ENCODE measurements at regions not wholly inside any gene's neighbourhood (a gene's known extent, or its start where the extent isn't known, plus 50 kb on each side); places are given as distances from the start of the nearest gene placed in this dataset.
"Not testable (repeated sequence)": the region's sequence is repeated elsewhere in the genome, so short reads cannot be mapped to it uniquely, and the experiment has no call there.

GRCh38 chr3:34140616-34141015 lies 342.2 kb downstream of the PDCD6IP start:
- Mint-ChIP-seq H3K27ac (no peak overlapping the region), H3K4me1 (no peaks in the 10 kb centered on the region), H3K4me3 (no peak overlapping the region), H3K36me3 (no peaks in the 10 kb centered on the region), H3K9me3 (peaks cover 5% of the 10 kb centered on the region)
- no peak for ATAC-seq
- DNase-seq (ENCODE audit: low spot score in 2 of 2), result no peak

GRCh38 chr3:34141841-34142337 lies 343.5 kb downstream of the PDCD6IP start:
- ATAC-seq (no peak), DNase-seq (ENCODE audit: low spot score in 2 of 2) (no peak)
- Mint-ChIP-seq H3K4me1 (no peaks in the 10 kb centered on the region), H3K4me3 (no peak overlapping the region), H3K27ac (no peak overlapping the region), H3K36me3 (no peaks in the 10 kb centered on the region), H3K9me3 (peaks cover 5% of the 10 kb centered on the region)

- Mint-ChIP-seq H3K9me3 (no peaks in the 10 kb centered on the region), H3K4me1 (no peaks in the 10 kb centered on the region), H3K36me3 (no peaks in the 10 kb centered on the region), H3K27ac (no peak overlapping the region), H3K4me3 (no peak overlapping the region)
- DNase-seq (ENCODE audit: low spot score in 2 of 2), result no peak
- ATAC-seq, result no peak
These were observed 347.4 kb downstream of the PDCD6IP start for GRCh38 chr3:34145796-34146195.

- Mint-ChIP-seq H3K4me1 (no peaks in the 10 kb centered on the region), H3K36me3 (no peaks in the 10 kb centered on the region), H3K4me3 (no peak overlapping the region), H3K27ac (no peak overlapping the region), H3K9me3 (no peaks in the 10 kb centered on the region)
- DNase-seq (ENCODE audit: low spot score in 2 of 2) (no peak), ATAC-seq (no peak)
These were observed 348.2 kb downstream of the PDCD6IP start for GRCh38 chr3:34146596-34146995.

GRCh38 chr3:34150992-34151391 lies 352.6 kb downstream of the PDCD6IP start:
- no peak for DNase-seq (ENCODE audit: low spot score in 2 of 2)

GRCh38 chr3:34152656-34153055 lies 354.2 kb downstream of the PDCD6IP start:
- Mint-ChIP-seq H3K9me3 (no peaks in the 10 kb centered on the region), H3K27ac (no peak overlapping the region), H3K36me3 (no peaks in the 10 kb centered on the region), H3K4me1 (no peaks in the 10 kb centered on the region), H3K4me3 (no peak overlapping the region)
- ATAC-seq (no peak), DNase-seq (ENCODE audit: low spot score in 2 of 2) (no peak)

More at GRCh38 chr3:34150992-34151391, 352.6 kb downstream of the PDCD6IP start:
- Mint-ChIP-seq H3K4me1 (no peaks in the 10 kb centered on the region), H3K27ac (no peak overlapping the region), H3K4me3 (no peak overlapping the region), H3K36me3 (no peaks in the 10 kb centered on the region), H3K9me3 (no peaks in the 10 kb centered on the region)
- no peak for ATAC-seq

GRCh38 chr3:34155108-34155507 lies 356.7 kb downstream of the PDCD6IP start:
- Mint-ChIP-seq H3K9me3 (no peaks in the 10 kb centered on the region), H3K4me1 (no peaks in the 10 kb centered on the region), H3K4me3 (no peak overlapping the region), H3K27ac (no peak overlapping the region), H3K36me3 (no peaks in the 10 kb centered on the region)
- ATAC-seq (no peak), DNase-seq (ENCODE audit: low spot score in 2 of 2) (no peak)

- no peak for ATAC-seq
- no peak for DNase-seq (ENCODE audit: low spot score in 2 of 2)
- no peak overlapping the region for H3K27ac Mint-ChIP-seq
- no peak overlapping the region for H3K4me3 Mint-ChIP-seq
- H3K4me1 Mint-ChIP-seq, result no peaks in the 10 kb centered on the region
- H3K9me3 Mint-ChIP-seq, result no peaks in the 10 kb centered on the region
- H3K36me3 Mint-ChIP-seq, result no peaks in the 10 kb centered on the region
These were observed 357.2 kb downstream of the PDCD6IP start for GRCh38 chr3:34155666-34156065.

GRCh38 chr3:34157491-34157890 lies 359.1 kb downstream of the PDCD6IP start:
- Mint-ChIP-seq H3K4me3 (no peak overlapping the region), H3K36me3 (no peaks in the 10 kb centered on the region), H3K4me1 (no peaks in the 10 kb centered on the region), H3K9me3 (no peaks in the 10 kb centered on the region), H3K27ac (no peak overlapping the region)
- no peak for DNase-seq (ENCODE audit: low spot score in 2 of 2)
- ATAC-seq, result no peak

- no peak for ATAC-seq
- no peak overlapping the region for H3K4me3 Mint-ChIP-seq
- H3K9me3 Mint-ChIP-seq, result no peaks in the 10 kb centered on the region
- no peak overlapping the region for H3K27ac Mint-ChIP-seq
- H3K36me3 Mint-ChIP-seq, result no peaks in the 10 kb centered on the region
- DNase-seq (ENCODE audit: low spot score in 2 of 2), result no peak
- H3K4me1 Mint-ChIP-seq, result no peaks in the 10 kb centered on the region
These were observed 361.4 kb downstream of the PDCD6IP start for GRCh38 chr3:34159613-34160420.

GRCh38 chr3:34169636-34170035 lies 371.2 kb downstream of the PDCD6IP start:
- H3K4me1 Mint-ChIP-seq; H3K9me3 Mint-ChIP-seq; ATAC-seq; H3K27ac Mint-ChIP-seq; H3K36me3 Mint-ChIP-seq; DNase-seq (ENCODE audit: low spot score in 2 of 2); H3K4me3 Mint-ChIP-seq: not testable (repeated sequence)

GRCh38 chr3:34174740-34175139 lies 376.3 kb downstream of the PDCD6IP start:
- no peak overlapping the region for H3K27ac Mint-ChIP-seq
- H3K4me3 Mint-ChIP-seq, result no peak overlapping the region
- H3K4me1 Mint-ChIP-seq, result peaks cover 6% of the 10 kb centered on the region
- no peaks in the 10 kb centered on the region for H3K36me3 Mint-ChIP-seq
- DNase-seq (ENCODE audit: low spot score in 2 of 2), result no peak
- peaks cover 6% of the 10 kb centered on the region for H3K9me3 Mint-ChIP-seq
- no peak for ATAC-seq

- no peak for DNase-seq (ENCODE audit: low spot score in 2 of 2)
- H3K27ac Mint-ChIP-seq, result no peak overlapping the region
- ATAC-seq, result no peak
- no peak overlapping the region for H3K4me3 Mint-ChIP-seq
- H3K4me1 Mint-ChIP-seq, result peaks cover 6% of the 10 kb centered on the region
- H3K36me3 Mint-ChIP-seq, result no peaks in the 10 kb centered on the region
- H3K9me3 Mint-ChIP-seq, result peaks cover 6% of the 10 kb centered on the region
These were observed 377.3 kb downstream of the PDCD6IP start for GRCh38 chr3:34175636-34176176.

- peaks cover 6% of the 10 kb centered on the region for H3K9me3 Mint-ChIP-seq
- H3K4me3 Mint-ChIP-seq, result no peak overlapping the region
- ATAC-seq (no peak), DNase-seq (ENCODE audit: low spot score in 2 of 2) (no peak)
- H3K27ac Mint-ChIP-seq, result no peak overlapping the region
- H3K36me3 Mint-ChIP-seq, result no peaks in the 10 kb centered on the region
- peaks cover 6% of the 10 kb centered on the region for H3K4me1 Mint-ChIP-seq
These were observed 378.3 kb downstream of the PDCD6IP start for GRCh38 chr3:34176723-34177122.

- no peak overlapping the region for H3K4me3 Mint-ChIP-seq
- no peak overlapping the region for H3K27ac Mint-ChIP-seq
- no peak for DNase-seq (ENCODE audit: low spot score in 2 of 2)
- no peaks in the 10 kb centered on the region for H3K36me3 Mint-ChIP-seq
- H3K4me1 Mint-ChIP-seq, result peaks cover 6% of the 10 kb centered on the region
- peak; percentile 77 for ATAC-seq
- peaks cover 6% of the 10 kb centered on the region for H3K9me3 Mint-ChIP-seq
These were observed 380.0 kb downstream of the PDCD6IP start for GRCh38 chr3:34178415-34178814.

- ATAC-seq (no peak), DNase-seq (ENCODE audit: low spot score in 2 of 2) (no peak)
- Mint-ChIP-seq H3K36me3 (no peaks in the 10 kb centered on the region), H3K4me1 (peaks cover 6% of the 10 kb centered on the region), H3K9me3 (peaks cover 6% of the 10 kb centered on the region), H3K4me3 (no peak overlapping the region), H3K27ac (no peak overlapping the region)
These were observed 381.3 kb downstream of the PDCD6IP start for GRCh38 chr3:34179716-34180115.

Measured in stimulated activated effector memory CD8-positive, alpha-beta T cell treated with anti-CD3 and anti-CD28 coated beads, Interleukin-12 subunit alpha, Interleukin-12 subunit beta, amount 100 ng/mL, for 72 hours (primary cell).